HG03066 (cell line): ENCODE measurements at regions not wholly inside any gene's neighbourhood (a gene's known extent, or its start where the extent isn't known, plus 50 kb on each side); places are given as distances from the start of the nearest gene placed in this dataset.

Source experiments
- ATAC-seq: cut with Tn5 transposase; IDR thresholded peaks from one replicate; pipeline ENCODE4 v1.9.1; 2021; ENCODE audit warnings: low read depth; ENCODE audit not compliant: unreplicated experiment

DNA sequence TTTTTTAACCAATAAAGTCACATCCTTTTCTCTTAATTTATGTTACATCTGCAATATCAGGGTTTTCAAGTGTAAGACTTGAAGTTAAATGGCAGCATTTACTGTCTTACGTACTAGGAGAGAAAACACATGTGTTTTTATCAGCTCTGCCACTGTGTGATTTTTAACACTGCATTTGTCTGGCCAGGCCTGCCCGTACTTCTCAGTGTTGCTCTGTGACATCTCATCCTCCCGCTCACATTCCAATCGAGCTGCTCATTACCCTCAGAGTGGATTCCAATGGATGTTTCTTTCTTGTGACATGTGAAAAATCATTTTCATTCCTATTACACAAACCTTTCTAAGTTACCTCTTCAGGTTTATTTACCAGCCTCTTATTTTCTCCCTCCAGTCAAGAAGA lies 420.3 kb downstream of the FAT4 start:
- no peak for ATAC-seq

DNA sequence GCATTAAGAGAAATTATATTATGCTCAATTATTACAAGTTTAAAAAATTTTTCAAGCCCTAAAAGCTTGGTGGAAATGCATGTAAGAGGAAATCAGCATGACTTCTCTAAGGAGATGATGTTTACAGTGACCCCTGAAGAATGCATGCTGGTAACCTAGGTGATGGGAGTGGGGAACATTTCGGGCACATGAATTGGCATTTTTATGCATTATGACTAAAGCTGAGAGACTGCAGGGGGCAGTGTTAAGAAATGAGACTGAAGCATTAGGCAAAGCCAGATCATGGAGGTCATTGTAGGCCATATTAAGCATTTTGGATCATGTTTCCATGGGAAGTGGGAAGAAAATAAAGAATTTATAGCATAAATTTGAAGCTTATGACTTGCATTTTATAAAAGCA lies 421.3 kb downstream of the FAT4 start:
- ATAC-seq, result no peak

DNA sequence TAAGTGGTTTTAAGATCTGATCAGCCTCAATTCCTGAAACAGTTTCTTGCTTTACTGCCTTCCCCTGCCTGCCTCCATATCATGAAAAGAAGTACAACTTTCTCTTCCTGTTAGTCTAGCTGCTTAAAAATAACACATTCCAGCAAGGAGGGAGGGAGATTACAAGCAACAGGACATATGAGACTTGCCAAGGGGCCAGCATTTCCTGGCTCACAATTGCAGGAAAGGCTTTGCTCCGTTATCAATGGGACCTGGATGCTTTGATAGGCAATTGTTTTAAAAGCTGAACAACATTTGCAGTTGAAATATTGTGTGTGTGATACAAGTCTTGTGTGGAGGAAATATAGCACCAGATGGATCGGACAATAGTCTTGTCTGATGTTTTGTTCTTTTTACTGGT lies 425.0 kb downstream of the FAT4 start:
- ATAC-seq, result no peak

DNA sequence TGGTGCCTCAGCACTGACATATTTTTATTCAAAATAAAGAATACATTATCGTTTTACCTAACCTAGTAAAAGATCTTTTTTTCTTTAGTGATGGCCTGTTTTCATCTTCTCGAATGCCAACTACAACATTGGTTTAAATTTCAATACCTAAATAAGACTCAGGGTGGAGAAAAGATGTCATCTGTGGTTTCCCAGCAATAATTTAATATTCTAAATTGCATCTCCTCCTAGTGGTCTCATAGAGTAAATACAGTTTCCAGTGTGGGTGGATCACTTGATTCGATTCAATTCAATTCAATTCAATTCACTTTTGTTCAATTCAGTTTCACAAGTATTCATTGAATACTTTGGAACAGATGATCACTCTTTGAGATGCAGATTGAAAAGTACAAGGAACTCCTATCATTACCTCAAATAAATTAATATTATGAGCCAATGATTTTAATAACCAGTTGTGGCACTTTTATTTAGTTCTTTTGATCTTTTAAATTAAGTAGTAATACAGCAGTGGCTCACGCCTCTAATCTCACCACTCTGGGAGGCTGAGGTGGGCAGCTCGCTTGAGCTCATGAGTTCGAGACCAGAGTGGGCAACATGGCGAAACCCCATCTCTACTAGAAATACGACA lies 427.2 kb downstream of the FAT4 start:
- ATAC-seq, result no peak

DNA sequence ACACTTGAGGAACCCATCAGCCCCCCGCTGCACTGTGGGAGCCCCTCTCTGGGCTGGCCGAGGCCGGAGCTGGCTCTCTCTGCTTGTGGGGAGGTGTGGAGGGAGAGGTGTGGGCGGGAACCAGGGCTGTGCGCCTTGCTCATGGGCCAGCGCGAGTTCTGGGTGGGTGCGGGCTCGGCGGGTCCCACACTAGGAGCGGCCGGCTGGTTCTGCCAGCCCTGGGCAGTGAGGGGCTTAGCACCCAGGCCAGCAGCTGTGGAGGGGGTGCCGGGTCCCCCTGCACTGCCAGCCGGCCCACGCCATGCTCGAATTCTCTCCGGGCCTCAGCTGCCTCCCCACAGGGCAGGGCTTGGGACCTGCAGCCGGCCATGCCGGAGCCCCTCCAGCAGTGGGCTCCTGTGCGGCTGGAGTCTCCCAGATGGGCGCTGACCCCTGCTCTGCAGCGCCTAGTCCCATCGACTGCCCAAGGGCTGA lies 430.2 kb downstream of the FAT4 start:
- no peak for ATAC-seq

DNA sequence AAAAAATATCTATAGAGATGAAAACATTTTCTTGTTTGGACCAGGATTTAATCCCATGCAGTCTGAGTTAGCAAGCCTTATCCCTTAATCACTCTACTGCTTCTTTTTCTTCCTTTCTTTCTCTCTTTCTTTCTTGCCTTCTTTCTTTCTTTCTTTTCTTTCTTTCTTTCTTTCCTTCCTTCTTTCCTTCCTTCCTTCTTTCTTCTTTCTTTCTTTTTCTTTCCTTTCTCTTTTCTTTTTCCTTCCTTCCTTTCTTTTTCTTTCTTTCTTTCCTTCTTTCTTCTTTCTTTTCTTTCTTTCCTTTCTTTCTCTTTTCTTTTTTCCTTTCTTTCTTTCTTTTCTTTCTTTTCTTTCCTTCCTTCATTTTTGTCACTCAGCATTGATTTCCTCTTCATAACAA lies 434.6 kb downstream of the FAT4 start:
- no peak for ATAC-seq

DNA sequence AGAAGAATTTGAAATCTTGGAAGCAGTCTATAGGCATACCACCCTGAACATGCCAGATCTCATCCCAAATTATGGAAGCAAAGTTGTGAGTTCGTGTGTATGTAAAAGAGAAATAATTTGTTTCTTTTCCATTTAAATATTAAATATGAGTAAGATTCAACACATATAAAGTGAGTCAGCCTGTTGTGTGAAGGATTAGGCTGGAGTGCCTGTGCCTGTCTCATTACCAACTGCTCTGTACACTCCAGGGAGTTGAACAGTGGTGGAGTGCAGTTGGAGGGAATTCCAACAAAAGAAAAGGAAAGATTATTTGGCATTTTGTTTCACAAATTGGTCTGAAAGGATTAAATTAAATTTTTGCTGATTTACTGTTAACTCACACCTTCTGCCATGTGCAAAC lies 435.6 kb downstream of the FAT4 start:
- ATAC-seq, result no peak

DNA sequence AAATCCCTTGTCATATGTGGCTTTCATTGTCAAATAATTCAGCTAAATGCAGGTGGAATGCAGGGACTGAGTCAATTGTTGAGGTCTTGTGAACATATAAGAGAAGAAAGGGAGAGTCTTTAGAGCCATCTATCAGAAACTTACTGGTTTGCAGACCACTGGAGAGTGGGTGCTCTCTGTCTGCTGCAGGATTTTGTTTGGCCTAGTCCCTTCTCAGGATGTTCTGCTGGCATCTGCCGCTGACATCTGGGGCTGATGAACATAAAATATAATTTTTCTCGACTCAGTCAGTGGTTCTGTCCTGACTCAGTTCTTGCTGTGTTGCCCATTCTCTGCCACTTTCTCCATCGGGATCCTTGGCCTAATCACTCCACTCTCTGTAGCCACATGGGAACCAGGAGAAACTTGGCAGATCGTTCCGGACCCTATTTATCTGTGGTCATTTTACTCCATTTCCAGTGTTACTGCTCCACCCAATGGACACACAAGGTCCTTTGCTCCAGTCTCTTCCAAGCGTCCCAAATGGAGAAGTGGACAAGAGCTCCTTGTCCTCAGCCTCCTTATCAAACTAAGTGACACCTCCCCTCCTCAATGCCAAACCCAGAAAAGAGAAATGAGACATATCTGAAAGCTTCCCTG lies 436.2 kb downstream of the FAT4 start:
- no peak for ATAC-seq

DNA sequence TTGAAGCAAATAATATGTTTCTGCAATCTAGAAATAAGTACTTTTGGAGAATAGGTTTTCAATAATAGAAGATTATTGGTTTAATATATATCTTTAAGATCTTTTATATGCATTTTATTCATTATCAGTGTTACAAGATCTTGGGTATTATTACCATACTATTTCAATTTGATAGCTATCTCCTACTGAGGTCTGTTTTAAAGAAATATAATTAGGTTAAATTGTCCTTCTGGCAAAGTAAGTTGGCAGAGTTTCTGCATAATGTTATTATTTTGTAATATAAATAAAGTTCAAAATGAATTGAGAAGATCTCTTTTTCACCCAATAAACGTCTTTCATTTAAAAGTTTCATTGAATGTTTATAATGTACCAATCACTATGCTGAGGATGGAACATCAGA lies 443.7 kb downstream of the FAT4 start:
- no peak for ATAC-seq

DNA sequence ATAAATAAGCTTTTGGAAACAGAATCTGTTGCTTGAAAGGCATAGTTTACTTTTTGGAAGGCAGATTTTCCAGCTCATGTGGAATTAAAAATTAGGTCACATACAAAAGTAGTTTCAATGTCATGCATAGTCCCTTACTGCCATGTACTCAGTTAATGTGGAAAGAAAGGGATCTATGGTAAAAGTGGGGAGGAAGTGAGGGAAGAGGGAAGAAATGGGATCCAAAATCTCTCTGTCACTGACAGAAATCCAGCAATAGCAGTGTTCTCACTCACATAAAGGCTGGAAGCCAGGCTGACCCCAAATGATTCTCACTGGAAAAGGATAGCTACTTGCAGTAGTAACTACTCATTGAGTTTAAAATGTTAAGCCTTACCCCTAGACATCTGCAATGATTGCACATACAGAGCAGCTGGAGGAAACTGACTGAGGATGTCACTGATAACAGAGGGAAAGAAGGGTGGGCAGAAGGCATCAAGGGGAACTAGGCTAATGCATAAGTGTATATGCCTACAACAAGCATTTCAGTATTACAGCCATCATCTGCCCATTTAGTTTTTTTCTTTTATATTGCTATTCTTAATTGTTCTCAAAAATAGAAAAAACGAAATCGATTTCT lies 445.6 kb downstream of the FAT4 start:
- ATAC-seq, result no peak

DNA sequence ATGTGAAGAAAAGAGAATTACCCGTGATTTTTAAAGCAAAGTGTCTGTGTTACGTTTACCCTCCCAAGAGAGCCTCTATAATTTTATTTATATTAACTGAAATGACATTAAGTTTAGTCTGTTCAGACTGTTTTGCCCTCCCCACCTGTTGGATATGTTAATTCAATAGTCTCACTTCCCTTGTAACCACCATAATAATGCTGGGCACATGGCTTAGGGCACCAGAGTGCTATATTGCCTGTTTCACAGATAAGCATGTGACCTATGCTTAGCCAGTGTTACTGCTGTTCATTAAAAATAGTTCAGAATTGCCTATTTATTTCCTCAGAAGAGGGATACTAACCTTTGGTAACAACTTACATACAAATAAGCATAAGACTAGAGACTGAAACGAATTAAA lies 446.2 kb downstream of the FAT4 start:
- no peak for ATAC-seq

DNA sequence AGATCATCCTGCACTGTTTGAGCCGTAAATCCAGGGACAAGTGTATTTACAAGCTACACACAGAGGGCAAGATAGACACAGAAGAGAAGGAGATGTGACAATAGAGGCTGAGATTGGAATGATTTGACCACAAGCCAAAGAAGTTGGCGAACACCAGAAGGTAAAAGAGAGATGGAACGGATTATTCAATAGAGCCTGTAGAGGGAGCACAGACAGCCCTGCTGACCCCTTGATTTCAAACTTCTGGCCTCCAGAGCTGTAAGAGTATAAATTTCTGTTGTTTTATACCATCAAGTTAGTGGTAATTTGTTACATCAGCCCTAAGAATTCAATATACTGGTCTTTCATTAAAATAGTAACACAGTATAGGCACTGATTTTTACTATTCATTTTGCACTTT lies 447.8 kb downstream of the FAT4 start:
- no peak for ATAC-seq

DNA sequence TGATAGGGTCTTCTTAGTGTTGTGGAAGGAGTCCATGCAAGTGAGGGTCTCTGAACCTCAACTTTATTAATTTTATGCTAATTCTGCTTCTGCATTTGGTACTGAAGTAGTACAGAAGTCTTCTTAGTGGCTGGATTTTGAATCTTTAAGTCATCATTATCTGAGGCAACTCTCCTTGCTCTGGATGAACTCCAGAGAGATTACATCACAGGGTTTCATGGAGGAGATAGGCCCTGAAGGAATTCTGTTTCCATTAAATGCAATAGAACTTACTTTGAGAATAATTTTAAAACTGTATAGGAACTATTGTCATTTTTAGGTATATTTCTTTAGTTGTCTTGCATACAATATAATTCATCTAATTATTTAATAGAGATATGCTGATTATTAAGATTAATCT lies 451.2 kb downstream of the FAT4 start:
- no peak for ATAC-seq

DNA sequence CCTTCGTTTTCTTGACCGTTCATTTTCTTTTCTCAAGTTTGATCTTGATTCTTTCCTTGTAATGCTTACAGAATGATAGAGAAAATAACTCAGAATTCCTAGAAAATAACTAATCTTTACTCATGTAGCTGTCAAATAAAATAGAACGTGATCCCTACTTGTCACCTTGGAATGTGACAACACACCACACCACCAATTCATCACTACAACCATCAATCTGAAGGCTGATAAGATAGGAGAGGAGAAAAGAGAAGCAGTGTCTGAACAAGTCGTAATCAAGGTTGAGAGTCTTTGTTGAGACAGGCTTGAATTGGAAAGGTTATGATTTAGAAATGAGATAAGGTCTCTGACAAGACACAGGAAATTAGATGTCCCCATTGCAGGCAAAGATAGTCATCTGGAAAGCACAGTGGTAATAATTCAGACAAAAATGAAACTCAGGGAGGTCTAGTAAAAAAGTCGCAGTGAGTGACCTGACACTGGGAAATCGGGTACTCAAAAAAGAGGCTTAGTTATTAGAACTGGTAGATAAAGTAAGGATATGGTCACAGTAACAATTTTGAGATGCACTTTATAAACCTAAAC lies 456.2 kb downstream of the FAT4 start:
- no peak for ATAC-seq

DNA sequence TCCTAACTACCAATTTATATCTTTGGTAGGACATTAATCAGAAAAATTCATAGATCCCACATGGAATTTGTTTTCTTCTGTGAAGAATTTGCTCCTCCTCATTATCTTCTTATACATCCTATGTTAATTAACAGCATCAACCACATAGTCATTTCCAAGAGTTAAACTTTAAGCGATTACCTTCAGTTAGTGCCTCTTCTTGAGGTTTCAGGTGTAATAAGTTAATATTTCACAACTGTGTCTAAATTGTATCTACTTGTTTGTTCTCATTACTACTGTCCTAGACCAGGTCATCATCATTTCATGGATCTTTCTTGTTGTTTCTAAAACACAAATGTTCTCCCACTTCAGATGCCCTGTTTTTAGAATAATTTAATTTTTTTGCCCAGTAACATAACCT lies 457.9 kb downstream of the FAT4 start:
- ATAC-seq, result no peak

DNA sequence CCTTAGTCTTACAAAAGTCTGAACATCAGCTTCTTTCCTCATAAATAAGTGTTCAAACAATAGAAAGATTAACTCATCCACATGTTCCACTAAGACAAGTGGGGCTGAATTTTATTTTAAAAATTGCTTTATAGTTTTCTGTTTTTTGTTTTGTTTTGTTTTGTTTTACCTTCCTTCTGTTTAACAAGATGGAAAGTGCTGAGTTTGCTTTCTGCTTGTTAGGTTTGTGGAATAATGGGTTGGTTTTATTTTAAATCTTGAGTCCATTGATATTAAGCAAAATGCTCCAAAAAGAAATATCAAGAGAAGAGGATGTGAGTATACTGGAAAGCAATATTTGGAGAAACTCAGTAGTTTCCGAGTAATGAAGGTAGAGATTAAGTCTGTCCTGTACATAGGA lies 458.7 kb downstream of the FAT4 start:
- no peak for ATAC-seq

DNA sequence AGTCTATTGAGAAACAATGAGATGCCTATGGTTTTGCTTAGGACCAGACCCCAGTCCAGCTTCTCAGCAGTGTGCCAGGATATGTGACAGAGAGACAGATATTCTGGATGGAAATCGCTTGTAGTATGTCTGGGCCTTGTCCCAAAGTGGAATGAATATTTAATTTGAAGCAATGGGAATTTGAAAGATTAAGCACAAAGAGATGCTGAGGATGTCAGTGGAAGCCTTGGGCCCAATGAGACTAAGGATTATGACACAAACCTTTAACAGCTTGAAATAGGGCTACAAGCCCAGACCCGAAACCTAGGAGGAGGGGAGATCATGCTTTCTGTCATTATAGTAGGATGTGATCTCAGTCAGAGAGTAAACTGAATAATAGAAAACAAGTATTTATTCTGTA lies 459.2 kb downstream of the FAT4 start:
- ATAC-seq, result no peak

DNA sequence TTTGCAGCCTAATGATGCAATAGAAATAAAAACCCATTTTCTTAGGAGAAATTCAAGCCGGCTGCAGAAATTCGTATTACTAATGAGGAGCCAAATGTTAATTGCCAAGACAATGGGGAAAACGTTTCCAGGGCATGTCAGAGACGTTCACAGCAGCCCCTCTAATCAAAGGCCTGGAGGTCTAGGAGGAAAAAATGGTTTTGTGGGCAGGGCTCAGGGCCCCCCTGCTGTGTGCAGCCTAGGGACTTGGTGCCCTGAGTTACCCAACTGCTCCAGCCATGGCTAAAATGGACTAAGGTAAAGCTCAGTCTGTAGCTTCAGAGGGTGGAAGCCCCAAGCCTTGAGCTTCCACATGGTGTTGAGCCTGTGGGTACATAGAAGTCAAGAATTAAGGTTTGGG lies 461.4 kb downstream of the FAT4 start:
- ATAC-seq, result no peak

DNA sequence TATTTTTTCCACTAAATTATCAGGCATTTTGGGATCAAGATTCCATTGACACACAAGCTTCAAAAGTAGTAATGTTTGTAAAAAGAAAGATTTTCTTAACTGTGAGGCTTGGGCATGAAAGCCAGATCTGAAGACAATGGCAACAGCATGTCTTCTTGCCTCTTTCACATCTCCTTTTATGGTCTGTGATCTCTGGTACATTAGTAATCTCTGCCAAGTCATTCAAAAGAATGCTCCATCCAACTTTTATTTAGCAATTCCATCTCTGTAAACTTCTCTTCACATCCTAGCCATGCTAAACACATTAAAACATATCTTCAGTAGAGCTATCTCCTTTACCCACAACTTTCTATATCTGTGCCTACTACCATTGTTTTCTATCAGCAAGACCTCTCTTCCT lies 465.4 kb downstream of the FAT4 start:
- ATAC-seq, result no peak

DNA sequence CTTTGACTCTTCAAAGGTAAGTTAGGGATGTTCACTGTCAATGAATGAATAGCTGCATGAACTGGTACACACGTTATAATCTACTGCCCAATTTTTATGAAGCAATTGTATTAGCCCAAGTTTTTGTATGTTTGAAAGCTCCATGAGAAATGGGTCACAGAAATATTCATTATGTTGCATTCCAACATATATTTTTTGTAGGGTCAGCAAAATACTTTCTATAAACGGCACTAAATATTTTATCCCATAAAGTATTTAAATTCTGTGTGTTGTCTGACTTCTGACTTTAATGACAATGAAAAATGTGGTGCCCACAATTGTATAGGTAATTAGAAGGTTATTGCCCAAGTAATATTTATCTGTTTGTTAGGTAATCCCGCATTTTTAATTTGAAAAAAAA lies 466.0 kb downstream of the FAT4 start:
- ATAC-seq, result no peak

DNA sequence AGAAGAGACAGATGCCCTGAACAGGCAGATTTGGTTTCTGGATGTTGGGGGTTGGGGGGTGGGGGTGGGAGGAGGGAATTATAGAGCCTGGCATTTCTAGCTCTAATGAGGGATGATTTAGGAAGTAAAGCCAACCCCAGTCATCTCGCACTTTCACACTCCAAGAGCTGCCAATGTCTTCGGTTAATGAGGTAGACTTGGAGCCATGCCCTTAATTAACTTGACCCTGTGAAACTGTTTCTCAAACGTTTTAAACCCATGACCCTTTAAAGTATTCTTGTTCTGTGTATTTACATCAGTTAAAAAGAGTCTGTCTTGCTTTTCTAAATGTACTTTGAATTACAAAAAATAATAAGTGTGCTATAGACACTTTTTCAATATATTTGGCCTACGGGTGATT lies 466.9 kb downstream of the FAT4 start:
- no peak for ATAC-seq

DNA sequence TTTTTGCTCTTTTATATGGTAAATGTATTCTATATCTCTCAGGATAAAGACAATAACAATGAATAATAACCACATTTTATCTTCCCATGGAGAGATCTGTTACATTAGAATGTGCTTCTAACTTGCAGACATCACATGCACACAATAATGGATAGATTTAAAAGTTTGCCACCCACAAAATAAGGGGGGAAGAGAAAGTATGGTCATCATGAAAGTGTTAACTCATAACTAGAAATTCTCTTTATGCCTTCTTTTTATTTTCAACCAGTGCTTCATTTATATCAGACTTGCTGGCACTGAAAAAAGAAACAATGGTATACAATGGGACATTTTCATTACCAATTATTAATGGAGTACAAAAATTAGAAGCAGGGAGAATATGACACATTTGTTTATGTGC lies 470.0 kb downstream of the FAT4 start:
- ATAC-seq, result no peak
